ENCODE measurements at regions not wholly inside any gene's neighbourhood (a gene's known extent, or its start where the extent isn't known, plus 50 kb on each side); places are given as distances from the start of the nearest gene placed in this dataset.
"Not testable (repeated sequence)": the region's sequence is repeated elsewhere in the genome, so short reads cannot be mapped to it uniquely, and the experiment has no call there.

DNA sequence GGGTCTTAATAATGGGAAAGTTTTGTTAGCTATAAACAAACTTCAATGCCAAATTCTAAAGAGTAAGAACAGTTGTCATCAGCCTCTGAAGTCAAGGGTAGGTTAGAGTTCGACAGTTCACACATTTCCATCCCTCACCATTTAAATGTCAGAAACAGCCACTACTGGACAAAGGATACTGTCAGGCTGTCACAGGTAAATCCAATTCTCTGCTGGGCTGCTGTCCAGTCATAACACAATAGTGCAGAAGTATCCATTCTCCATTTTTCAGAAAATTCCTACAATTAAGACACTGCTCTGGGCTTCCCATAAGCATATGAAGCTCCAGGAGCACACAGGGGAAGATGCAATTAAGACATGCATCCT lies 221.4 kb downstream of the RPS29 start:
- DNase-seq = no peak

DNA sequence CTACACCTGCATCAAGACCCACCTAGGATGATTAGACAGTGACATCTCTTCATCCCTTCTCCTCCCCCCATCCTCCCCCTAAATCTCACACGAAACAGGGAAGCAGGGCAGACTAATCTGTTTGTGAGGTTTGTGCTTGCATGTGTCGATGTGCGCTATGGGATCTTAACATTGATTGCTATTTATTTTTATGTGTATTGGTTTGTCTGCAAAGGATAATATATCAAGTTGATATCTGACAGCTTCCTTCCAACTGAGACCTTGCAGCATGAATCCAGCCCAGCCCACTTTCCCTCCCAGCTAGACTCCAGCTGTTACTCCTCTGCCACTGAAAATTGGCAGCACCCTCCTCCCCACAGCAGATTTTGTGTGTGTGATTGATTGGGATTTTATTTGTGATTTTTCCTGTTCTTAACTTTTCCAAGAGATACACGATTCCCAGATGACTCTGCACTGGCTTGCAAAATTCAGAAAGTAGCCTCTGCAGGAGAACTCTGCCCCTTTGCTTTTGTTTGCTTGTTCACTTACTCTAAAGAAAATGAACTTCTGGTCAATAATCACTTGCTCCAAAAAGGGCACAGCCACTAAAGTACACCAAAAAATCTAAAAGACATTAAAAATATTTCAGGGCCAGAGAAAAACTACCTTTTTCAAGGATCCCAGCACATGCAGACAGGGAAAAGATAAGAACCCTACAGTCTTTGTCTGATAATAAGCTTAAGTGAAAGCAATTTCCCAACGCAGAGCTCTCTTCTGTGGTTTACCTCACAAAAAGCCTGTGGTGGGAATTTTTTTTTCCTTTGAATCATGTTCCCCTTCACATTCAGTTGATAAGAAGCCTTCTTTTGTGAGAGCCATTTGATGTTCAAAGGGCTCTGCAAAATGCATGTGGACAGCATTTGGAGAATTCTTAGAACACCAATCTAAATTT lies 222.1 kb downstream of the RPS29 start:
- DNase-seq = no peak

DNA sequence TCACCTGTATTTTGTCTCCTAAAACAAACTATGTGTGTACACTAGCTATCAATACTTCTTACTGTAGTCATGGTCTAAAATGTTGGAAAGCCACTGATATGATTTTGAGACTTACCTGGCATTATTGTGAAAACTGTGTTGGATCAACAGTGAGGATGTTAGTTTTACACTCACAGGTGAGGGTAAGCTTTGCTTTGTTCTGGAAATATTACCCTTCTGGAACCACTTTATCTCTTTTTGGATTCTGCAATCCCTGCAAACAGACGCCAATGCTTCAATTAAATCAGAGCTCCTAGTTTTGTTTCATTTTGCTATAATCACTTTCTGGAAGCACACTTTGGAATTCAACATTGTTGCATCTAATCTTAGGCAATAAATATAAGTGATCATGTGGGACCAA lies 223.3 kb downstream of the RPS29 start:
- no peak for DNase-seq

DNA sequence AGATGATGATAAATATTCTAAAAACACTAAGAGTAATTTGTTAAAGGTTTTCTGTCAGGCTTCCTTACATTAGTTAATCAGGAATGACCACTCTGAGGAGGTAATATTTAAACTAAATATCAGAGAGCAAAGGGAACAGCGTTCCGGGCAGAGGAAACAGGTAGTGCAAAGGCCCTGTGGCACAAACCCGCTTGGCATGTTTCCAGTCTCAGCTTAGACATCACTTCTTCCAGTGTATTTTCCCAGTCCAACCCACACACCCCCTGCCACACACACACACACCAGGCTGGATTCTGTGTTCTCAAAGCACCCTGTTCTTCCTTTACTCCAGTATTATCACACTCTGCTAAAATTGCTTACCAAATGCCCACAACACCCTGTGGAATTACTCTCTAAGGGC lies 247.1 kb downstream of the RPS29 start:
- no peak for DNase-seq

DNA sequence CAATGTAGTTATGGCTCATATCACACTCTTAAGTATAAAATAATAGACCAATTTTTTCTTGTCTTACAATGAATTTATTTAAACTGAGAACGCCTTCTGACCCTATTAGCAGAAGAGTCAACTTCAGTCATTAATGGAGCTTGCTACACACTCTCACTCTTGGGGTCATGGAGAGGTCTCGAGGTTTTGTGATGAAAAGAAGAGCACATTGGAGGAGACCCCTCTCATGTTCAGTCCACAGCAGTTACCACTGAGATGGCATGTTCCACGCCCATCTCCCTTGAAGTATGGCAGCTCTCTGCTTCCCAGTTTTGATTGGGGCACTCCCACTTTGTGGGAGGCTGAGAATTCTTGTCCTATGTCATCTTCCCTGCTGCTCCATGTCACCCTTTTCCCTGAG lies 266.4 kb downstream of the RPS29 start:
- no peak for DNase-seq

DNA sequence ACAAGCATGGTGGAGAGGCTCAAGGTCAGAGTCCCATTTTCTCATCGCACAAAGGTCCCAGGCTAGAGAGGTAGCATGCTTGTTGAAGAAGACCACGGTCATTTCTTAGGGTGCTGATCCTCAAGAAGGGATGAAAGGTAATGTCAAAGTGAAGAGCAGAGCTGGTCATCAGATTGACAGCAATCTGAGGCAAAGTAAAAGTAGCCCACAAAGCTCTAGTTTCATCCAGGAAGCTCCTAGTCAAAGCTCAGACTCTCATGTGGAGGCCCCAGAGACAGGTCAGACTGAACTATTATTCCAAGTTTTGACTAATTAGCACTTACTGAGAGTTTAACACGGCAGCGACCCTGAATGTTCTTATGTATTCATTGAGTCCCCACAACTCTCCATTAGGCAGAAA lies 270.6 kb downstream of the RPS29 start:
- DNase-seq = no peak

DNA sequence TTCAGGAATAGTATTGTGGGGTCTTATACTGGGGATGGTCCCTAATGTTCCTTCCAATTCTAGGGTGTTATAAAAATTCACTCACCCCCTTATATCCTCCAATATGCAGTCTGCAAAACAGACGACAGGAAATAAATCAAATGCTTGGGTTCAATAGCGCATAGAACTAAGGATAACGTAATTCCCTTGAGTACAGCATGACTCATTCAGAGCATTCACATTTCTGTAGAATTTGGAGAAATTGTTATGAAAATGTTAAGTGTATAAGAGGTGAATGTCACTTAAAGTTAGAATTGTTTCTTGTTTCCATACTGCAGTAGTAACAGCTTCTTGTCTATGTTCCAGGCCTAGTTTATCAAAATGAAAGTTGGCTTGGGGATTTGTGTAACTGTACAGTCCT lies 271.4 kb downstream of the RPS29 start:
- DNase-seq = no peak

DNA sequence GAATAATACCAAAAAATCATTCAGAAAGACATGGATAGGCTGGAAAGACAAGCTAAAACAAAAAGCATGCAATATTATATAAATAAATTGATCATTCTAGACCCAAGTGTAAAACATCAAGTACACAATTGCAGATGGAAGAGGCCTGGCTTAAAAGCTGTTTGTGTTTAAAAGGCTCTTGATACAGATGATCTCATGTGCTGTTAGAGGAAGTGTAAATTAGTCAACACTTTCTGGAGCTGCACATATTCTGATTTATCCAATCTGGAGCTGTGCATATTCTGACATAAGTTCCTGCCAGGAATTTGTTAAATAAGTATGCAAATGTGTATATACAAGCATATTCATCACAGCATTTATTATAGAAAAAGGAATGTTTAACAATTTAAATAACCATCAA lies 273.1 kb downstream of the RPS29 start:
- DNase-seq = no peak

DNA sequence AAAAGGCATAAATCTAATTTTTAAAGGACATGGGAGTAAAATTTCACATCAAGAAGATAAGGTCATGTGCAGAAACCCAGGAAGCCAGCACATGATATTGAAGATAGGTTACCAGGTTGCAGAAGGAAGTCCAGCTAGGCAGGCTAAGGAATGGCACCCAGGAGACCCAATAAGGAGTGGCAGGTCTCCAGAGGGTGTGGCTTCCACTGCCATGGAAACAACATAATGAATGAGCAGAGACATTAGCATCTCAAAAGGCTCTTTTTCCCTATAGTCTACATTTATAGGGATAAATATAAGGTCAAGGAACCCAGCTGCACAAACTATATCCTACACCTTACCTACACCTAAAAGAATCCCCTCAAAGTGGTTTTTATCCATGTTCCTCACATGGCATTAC lies 275.9 kb downstream of the RPS29 start:
- no peak for DNase-seq

DNA sequence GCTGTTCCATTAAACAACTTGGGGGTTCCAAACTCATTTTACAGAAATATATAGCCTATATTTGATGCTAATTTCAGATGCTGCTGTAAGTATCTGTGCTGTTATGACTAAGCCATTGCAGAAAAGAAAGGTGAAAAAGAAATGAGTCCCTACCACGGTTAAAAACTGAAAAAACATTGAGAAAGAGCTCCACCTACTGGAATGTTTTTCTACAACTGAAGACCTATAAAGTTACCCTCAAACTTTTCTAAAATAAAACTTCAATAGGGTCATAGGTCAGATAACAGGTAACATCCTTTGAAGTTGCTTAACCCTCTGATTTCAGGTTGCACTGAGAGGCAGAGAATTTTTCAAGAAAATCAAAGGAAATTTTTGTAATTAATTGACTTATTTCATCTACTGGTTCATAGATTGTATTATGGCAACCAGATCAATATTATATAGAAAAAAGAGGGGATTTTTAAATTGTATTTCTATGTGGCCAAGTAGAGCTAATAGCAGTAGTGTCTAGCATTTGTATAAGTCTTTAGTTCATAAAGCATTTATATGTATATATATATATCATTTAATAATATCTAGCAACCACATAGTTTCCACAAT lies 279.9 kb downstream of the RPS29 start:
- DNase-seq = no peak

DNA sequence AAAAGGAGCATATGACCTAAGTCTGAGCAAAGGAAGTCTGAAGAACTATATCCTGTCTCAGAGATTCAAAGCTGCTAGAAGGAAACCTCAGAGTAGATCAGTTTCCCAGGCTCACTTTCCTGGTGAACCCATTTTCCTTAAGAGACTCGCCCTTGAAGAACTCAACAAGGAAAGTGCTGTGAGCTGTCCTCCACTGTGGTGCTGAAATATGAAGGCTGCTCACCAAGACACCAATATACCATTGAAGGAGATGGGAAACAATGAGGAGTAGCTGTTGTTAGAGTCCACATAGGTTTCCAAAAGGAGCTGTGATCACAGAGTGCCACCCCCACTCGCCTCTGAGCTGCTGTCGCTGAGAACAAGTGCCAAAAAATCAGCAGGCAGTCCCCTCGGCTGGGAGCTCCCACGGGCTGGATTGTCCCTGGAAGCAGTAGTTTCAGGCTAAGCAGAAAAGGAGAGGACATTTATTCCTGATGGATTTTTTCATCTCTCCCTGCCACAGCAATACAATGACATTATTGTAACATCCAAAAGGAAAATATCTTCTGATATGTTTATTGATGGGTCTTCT lies 282.1 kb downstream of the RPS29 start:
- no peak for DNase-seq

DNA sequence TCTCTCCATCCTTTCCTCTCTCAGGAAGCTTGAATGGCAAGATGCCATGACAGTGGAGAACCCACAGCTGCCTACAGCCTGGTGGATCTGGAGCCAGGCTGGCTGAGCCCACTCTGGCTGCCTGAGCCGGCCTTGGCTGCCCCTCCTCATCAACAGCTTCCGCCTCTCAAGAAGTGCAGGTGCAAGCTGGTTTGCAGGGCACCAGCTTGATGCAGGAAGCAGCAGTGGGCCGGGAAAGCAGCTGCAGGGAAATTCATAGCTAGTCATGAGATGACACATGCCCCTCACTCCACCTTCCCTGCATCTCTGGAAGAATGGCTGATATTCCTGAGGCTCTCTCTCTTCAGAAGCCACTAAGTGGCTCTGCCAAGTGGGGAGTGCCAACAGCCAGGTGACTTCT lies 289.1 kb downstream of the RPS29 start:
- no peak for DNase-seq

DNA sequence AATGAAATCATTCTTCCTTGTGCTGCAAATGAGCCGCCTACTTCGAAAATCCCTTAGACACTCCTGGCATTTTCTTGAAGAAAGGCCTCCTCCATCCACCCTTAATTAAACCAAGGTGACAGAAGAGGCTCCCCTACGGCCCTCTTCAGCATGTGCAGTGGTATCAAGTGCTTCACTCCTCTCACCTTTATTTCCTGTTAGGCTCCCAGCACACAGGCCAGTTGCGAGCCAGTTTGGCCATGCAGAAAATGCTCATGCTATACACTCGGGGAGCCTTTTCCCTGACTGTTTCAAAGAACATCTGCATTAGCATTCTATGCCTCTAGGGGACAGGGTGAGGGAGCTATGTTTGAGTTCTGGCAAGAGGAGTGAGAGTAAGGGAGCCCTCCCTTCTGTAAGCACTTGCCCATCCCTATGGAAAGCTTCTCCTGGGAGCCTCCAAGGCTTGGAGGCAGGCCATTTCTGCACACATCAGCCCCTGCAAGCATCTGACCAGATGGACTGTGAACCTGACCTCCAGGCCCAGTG lies 291.5 kb downstream of the RPS29 start:
- DNase-seq = no peak

DNA sequence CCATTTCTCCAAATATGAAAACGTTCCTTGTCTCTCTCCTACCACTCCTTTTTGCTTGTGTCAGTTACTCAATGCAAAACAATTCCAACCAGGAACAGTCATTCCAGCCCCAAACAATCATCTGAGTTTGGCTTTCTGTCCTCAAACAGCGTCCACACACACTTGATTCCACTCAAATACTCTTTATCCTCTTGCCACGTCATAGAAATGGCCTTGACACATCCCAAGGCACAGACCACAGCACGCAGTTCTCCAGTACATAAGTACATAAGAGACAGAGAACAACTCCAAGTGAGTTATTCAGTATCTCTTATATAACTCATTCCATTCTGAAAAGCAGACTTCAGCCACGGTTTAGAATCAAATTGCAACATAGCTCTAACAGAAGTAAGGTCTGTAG lies 299.2 kb downstream of the RPS29 start:
- no peak for DNase-seq

DNA sequence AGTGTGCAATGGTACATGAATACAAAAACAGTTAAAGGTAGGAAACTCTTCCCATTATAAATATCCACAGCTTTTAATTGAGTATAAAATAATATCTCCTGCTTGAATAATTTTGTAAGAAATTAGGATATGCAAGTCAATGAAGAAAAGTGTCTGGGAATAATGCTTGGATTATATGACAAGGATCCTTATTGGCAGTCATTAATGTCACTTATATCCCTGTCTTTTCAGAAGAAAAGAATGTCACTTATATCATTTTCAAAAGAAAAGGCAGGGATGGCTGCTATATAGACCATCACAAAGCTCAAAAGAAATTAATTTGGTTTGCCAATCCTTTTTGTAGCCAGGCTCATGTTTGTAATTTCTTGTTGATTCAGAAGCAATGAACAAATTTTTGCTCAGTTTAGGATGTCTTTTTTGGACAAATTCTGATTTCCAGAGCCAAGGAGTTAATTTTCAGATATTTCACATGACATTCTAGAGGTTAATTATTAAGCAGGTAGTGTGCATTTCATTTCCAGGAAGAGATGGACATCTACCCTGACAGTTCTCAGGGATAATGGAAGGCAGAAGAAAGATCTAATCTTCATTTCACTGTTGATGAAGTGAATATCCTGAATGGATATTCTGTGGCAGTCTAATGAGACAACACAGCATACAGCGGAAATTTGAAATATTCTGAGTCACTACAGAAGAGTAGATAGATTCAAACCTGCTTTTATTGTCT lies 299.8 kb downstream of the RPS29 start:
- no peak for DNase-seq

DNA sequence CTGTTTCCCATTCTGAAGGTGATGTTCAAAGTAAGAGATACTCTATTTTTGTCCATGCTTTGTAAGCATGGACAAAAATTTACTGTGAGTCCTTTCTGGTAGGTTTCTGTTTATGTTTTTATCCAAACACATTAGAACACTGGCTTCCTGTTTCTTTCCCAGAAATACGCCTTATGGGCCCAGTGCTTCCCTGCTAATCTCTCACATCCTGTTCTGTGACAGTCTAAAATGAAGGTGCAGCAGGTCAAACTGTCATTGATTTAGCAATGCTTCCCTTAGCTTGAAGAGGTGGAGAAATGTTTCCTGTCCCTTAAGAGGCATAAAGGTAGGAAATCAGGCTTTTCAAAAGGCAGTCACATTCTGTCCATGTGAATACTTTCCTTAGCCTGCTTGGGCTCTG lies 305.6 kb downstream of the RPS29 start:
- no peak for DNase-seq

DNA sequence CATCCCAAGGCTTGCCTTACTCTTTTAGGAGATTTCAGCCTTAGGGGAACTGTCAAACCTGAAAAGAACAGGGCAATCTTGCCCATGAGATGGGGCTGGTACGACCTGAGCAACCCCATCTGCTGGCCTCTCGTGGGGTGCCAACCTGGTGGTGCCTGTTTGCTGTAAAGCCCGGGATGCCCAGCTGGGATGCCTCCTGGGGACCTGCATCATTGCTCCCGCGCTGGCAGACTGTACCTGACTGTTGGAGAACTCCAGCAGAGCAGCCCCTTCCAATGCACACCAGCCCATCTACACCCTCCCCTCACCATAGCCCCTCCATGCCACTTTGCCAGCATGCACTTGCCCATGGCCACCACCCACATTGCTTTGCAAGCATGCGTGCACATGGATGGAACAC lies 335.7 kb downstream of the RPS29 start:
- no peak for DNase-seq

DNA sequence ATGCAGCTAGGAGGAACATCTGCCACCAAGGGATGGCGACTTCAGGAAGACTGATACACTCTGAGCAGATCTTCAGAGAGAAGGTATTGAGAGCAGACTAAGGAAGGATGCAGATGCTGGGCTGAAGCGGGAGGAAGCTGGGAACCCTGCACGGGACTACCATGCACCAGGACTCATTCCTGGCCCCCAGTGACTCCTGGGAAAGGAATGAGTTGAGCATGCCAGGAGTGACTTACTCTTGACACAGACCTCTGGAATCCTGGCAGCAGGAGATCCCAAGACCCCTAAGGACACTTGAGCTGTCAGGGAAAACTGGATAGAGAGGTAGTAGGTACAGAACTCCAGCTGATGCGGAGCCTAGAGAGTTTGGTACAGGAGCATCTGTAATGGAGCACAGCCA lies 336.1 kb downstream of the RPS29 start:
- DNase-seq = no peak

DNA sequence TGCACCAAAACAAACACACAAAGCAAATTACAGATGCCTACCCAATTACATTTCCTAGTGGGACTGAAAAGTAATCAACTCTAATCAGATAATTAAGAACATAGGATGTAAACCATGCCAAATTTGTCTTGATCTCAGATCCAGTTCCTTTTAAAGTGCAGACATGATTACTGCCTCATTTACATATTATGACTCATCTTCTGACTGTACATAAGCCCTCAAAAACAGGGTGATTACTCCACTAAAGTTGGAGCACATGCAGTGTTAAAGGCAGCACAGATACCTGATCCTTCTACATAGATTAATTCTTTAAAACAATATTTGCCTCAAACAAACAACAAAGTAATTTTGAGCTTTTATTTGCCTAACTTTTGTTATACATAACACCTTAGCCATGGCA lies 337.2 kb downstream of the RPS29 start:
- DNase-seq = no peak

DNA sequence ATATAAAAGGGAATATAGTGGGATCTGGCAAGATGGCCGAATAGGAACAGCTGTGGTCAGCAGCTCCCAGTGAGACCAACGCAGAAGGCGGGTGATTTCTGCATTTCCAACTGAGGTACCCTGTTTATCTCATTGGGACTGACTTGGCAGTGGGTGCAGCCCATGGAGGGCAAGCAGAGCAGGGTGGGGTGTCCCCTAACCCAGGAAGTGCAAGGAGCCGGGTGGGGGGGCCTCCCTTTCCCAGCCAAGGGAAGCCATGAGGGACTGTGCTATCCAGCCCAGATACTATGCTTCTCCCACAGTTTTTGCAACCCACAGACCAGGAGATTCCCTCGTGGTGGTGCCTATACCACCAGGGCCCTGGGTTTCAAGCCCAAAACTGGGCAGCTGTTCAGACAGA lies 342.4 kb downstream of the RPS29 start:
- DNase-seq = not testable (repeated sequence)

DNA sequence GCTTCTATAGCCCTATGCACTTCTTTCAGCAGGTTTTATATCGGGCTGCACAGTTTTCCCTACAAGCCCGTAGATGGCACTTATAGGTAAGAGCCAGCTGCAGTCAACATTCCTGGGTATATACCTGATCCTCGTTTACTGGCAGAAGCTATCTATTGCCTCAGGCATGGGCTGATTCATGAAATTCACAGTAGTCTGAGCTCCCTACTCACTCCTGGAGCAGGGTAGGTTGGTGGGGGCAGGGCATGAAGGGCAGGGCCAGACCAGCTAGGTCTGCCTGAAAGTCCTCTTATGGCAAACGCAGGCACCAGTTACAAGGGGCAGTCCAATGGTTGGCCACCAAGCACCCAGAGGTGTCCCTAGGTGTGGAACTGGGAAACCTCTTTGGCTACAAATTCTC lies 345.8 kb downstream of the RPS29 start:
- no peak for DNase-seq

DNA sequence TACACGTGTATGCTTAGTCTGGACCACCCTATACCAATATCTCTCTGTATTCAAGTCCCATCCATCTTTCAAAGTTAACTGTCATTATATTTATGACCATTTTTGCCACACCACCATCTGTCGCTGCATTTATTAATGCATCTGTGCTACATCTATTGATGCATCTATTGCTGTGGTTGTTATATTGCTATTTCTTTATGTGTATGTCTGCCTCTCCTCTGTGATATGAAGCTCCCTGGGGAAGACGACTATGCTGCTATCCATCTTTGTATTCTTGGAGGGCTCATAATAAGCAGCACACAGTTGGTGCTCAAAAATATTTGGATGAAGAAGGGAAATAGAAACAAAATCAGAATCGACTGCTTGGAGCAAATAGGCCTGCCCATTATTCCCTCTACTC lies 357.6 kb downstream of the RPS29 start:
- no peak for DNase-seq

DNA sequence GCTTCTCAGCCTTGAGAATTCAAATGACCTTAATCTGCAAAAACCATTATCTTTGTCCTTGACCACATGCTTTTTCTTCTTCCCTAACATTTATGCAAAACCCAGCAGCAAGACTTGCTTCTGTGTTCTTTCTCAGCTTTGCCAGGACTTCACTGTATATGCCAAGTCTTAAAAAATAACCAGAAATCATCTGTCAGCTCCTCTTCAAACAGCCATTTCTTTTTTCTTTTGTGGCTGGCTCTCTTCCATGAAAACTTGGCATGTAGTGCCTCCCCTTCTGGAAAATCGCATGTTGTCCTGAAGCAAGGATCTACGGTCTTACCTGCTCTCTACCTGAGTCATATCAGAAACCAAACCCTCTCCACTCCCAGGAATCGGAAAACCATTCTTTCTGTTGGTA lies 364.9 kb downstream of the RPS29 start:
- DNase-seq = no peak

DNA sequence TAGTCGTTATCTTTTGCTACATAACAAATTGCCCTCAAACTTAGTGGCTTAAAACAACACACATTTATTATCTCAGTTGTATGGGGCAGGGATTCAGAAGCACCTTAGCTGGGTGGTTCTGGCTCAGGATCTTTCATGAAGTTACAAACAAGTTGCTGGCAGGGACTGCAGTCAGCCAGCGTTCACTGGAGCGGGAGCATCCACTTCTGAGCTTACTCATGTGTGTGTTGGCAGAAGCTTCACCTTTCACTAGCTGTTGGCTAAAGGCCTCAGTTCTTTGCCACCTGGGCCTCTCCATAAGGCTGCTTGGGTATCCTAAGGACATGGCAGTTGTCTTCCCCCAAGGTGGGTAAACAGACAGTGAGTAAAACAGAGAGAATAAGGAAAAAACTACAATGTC lies 365.7 kb downstream of the RPS29 start:
- DNase-seq = no peak
